ENCODE measurements at regions not wholly inside any gene's neighbourhood (a gene's known extent, or its start where the extent isn't known, plus 50 kb on each side); places are given as distances from the start of the nearest gene placed in this dataset.
"Not testable (repeated sequence)": the region's sequence is repeated elsewhere in the genome, so short reads cannot be mapped to it uniquely, and the experiment has no call there.

DNA sequence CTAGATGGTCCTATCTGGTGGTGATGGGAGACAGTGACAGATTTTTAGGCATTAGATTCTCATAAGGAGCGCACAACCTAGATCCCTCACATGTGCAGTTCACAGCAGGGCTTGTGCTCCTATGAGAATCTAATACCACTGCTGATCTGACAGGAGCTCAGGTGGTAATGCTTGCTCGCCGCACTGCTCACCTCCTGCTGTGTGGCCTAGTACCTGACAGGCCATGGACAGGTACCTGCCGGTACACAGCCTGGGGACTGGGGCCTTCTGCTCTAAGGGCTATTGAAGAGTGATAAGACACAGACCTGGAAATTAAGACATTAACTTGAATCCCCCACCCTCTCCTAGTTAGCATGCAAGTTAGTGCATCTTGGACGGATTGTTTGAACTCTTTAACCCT lies 64.4 kb downstream of the KLRB1 start:
- H3K4me1 ChIP-seq; H3K9me3 ChIP-seq; H3K4me3 ChIP-seq; H3K27ac ChIP-seq; intact Hi-C loops (cut with DNase I; ENCODE audit: low total_unique reads); H3K27me3 ChIP-seq; H3K36me3 ChIP-seq; DNase-seq (ENCODE audit: low spot score in 2 of 2): not testable (repeated sequence)

DNA sequence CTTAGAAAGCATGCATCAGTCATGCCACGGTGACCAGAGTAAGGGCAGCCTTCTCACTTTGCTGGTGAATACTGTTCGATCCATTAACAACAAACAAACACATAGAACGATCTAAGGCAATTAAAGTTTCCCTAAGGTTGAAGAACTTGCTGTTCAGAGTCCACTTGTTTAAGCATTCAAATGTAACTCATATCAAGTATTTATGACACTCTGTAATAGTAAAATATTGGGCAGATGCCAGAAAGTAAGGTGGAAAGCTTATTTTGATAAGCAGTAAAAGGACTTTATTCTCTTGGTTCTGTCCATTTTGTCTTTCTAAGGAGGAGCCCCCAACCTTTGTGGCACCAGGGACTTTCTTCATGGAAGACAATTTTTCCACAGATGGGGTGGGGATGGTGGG lies 64.9 kb downstream of the KLRB1 start:
- H3K4me1 ChIP-seq; H3K27ac ChIP-seq; H3K9me3 ChIP-seq; DNase-seq (ENCODE audit: low spot score in 2 of 2); H3K36me3 ChIP-seq; intact Hi-C loops (cut with DNase I; ENCODE audit: low total_unique reads); H3K4me3 ChIP-seq; H3K27me3 ChIP-seq: not testable (repeated sequence)

DNA sequence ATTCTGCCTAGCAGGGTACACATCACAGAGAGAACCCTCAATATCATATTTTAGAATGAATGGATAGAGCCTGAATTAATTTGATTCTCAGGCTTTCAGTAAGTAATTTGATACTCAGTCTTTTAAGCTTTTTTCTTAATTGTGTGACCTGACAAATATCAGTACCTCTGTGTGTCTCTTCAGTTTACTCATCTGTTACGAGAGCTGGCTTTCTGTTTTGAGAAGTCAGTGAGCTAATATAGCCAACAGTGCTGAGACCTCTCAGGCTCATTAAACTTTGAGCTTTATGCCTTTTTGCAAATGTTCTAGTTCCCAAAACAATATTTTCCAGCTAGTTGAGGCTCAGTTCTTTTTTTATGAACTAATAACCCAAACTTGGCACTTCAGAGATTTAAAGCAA lies 91.8 kb downstream of the KLRB1 start:
- intact Hi-C loops (cut with DNase I; ENCODE audit: low total_unique reads); H3K9me3 ChIP-seq; H3K4me3 ChIP-seq; H3K27me3 ChIP-seq; DNase-seq (ENCODE audit: low spot score in 2 of 2); H3K36me3 ChIP-seq; H3K27ac ChIP-seq; H3K4me1 ChIP-seq: not testable (repeated sequence)

DNA sequence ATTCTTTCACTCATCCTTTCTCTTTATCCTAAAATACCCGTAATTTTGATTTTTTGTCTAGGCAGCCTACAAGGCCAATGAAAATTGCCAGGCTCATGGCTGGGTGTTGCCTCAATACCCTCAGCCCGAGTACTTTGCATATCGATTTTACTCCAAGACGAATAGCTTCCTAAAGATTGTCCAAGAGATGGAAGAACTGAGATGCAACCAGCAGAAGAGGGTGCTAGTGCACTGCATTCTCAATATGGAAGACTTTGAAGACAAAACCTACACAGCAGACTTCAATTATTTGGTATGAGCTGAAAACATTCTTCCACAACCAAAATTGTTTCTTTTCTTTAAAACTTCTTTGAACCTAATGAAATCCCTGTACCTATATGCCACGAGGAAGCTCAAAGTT lies 95.0 kb downstream of the KLRB1 start:
- H3K9me3 ChIP-seq; H3K27me3 ChIP-seq; intact Hi-C loops (cut with DNase I; ENCODE audit: low total_unique reads); H3K4me3 ChIP-seq; H3K36me3 ChIP-seq; H3K27ac ChIP-seq; DNase-seq (ENCODE audit: low spot score in 2 of 2); H3K4me1 ChIP-seq: not testable (repeated sequence)

DNA sequence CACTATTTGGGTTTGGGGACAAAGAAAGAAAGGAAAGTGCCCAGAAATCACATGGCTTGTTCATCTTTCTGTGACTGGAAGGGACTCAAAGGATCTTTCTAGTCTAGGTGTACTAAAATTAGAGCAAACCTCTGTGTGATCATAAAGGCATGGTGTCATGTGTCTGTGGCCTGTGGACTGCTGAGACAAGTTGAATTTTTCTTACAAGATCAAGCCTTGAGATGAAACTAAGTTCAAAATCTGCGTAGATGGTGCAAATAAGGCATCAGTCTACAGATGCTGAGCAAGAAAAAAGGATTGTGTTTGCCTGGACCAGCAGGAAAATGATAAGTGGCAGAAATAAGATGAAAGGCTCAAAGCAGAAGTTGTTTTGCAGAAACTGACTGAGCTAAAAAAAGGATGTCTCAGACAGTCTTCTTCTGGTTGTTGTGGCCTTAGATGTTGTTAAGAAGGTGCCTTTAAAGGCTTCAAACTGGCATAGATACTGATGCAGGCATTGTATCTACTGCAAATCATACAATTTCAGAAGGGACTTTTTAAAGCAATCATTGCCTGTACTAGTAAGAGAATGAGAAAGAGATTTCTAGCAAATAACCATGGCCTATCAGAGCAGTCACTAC lies 97.2 kb downstream of the KLRB1 start:
- H3K36me3 ChIP-seq; H3K4me3 ChIP-seq; intact Hi-C loops (cut with DNase I; ENCODE audit: low total_unique reads); H3K27me3 ChIP-seq; DNase-seq (ENCODE audit: low spot score in 2 of 2); H3K9me3 ChIP-seq; H3K4me1 ChIP-seq: not testable (repeated sequence)
- H3K27ac ChIP-seq: peak overlapping the region in 1 of 2 donors; percentile 27

DNA sequence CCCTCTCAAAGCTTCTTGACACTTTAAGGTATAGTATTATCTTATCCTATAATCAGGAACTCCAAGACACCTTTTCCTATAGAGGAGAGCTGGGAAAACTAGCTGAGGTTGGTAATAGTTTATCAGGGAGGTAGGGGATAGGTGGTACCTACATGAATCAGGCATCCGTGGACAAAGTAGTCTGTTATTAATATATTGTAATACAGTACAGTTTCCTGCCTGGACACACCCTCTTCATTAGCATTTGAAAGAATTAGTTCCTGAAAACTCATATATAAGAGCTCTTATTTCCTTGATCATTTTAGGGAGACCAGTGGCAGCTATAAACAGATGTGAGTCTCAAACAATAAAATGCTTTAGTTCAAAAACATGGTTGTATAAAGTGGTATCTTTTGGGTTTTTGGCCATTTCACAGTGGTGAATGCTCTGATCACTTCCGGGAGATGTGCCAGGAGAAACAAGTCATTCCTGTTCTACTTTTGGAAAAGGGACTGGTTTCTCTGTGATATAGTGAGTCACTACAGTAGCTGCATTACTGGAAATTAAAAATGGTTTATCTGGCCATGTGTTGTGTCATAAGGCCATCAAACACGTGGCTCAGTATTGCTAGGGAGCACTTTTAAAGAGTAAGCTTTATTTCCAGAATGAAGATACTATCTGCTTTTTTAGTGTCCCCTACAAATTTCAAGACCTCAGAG lies 98.1 kb downstream of the KLRB1 start:
- TF ChIP-seq POLR2AphosphoS5 (IDR thresholded peaks at IDR 0.05) (peak in 1 of 3 donors; percentile 31), POLR2A (IDR thresholded peaks at IDR 0.05) (no peak)
- TF ChIP-seq, protein P1, sequence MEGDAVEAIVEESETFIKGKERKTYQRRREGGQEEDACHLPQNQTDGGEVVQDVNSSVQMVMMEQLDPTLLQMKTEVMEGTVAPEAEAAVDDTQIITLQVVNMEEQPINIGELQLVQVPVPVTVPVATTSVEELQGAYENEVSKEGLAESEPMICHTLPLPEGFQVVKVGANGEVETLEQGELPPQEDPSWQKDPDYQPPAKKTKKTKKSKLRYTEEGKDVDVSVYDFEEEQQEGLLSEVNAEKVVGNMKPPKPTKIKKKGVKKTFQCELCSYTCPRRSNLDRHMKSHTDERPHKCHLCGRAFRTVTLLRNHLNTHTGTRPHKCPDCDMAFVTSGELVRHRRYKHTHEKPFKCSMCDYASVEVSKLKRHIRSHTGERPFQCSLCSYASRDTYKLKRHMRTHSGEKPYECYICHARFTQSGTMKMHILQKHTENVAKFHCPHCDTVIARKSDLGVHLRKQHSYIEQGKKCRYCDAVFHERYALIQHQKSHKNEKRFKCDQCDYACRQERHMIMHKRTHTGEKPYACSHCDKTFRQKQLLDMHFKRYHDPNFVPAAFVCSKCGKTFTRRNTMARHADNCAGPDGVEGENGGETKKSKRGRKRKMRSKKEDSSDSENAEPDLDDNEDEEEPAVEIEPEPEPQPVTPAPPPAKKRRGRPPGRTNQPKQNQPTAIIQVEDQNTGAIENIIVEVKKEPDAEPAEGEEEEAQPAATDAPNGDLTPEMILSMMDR (IDR thresholded peaks at IDR 0.05): no peak
- DNase-seq (ENCODE audit: low spot score in 2 of 2): peak in 1 of 2 donors; percentile 19
- Histone ChIP-seq H3K36me3 (no peaks in the 10 kb centered on the region), H3K9me3 (no peaks in the 10 kb centered on the region), H3K4me3 (no peak overlapping the region), H3K27me3 (no peaks in the 10 kb centered on the region), H3K27ac (peak overlapping the region in 1 of 2 donors; percentile 27), H3K4me1 (no peaks in the 10 kb centered on the region)
- intact Hi-C loops (cut with DNase I; ENCODE audit: low total_unique reads): no loop called here

DNA sequence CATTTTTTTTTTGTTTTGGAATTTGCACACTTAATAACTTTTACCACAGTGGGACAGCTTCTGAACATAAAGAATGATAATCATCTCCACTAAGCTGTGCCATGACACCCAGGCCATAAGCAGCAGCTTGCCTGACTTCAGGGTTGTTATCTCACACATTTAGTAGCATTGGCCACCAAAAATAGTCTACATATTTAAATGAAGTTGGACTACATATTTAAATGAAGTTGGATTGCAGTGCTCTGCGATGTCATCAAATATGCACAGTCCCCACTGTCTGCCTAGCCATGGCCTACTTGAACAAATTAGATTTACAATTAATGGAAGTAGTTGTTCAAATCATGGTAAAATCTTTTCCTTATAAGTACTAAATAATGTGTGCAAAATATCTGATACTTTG lies 101.0 kb downstream of the KLRB1 start:
- intact Hi-C loops (cut with DNase I; ENCODE audit: low total_unique reads): no loop called here

DNA sequence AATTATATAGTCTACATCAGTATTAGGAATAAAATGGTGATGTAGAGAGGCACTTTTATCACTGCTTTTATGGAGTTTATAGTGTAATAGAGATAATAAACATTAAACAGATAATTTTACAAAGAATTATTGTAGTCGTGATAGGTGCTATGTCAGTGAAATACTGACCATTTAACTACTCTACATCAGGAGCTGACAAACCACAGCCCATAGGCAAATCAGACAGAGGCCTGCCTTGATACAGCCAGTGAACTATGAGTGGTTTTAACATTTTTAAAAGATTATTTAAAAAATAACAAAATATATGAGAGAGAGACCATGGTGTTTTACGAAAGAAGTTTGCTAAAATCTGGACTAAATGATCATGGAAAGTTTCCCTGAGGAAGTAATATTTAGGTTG lies 104.3 kb downstream of the KLRB1 start:
- H3K36me3 ChIP-seq; H3K4me1 ChIP-seq; H3K4me3 ChIP-seq; H3K27ac ChIP-seq; intact Hi-C loops (cut with DNase I; ENCODE audit: low total_unique reads); DNase-seq (ENCODE audit: low spot score in 2 of 2); H3K27me3 ChIP-seq; H3K9me3 ChIP-seq: not testable (repeated sequence)

More for the DNA sequence above, 101.0 kb downstream of the KLRB1 start:
- Histone ChIP-seq H3K36me3 (no peaks in the 10 kb centered on the region), H3K9me3 (no peaks in the 10 kb centered on the region), H3K27me3 (no peaks in the 10 kb centered on the region), H3K4me1 (no peaks in the 10 kb centered on the region), H3K4me3 (no peak overlapping the region), H3K27ac (no peak overlapping the region)
- no peak for DNase-seq (ENCODE audit: low spot score in 2 of 2)
- TF ChIP-seq POLR2A (IDR thresholded peaks at IDR 0.05) (no peak), POLR2AphosphoS5 (IDR thresholded peaks at IDR 0.05) (no peak)
- TF ChIP-seq, protein P1 (IDR thresholded peaks at IDR 0.05): no peak

DNA sequence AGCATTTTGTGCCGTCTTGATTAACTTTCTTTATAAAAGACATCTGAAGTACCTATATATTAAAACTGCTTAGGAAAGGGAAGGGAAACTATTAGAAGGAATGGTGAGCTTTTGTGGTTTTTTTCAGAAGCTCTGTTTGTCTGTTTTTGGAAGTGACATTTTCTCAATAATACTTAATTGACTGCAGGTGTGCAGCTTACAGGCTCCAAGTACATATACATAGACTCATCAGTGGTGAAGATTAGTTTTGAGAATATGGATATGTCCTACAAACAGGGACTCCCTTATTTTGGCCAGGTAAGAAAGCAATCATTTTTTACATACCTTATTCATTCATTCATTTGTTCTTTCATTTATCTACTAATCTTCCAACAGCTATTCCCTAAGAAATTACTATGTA lies 104.9 kb downstream of the KLRB1 start:
- H3K27me3 ChIP-seq; H3K4me3 ChIP-seq; DNase-seq (ENCODE audit: low spot score in 2 of 2); H3K27ac ChIP-seq; H3K36me3 ChIP-seq; H3K9me3 ChIP-seq; H3K4me1 ChIP-seq; intact Hi-C loops (cut with DNase I; ENCODE audit: low total_unique reads): not testable (repeated sequence)

DNA sequence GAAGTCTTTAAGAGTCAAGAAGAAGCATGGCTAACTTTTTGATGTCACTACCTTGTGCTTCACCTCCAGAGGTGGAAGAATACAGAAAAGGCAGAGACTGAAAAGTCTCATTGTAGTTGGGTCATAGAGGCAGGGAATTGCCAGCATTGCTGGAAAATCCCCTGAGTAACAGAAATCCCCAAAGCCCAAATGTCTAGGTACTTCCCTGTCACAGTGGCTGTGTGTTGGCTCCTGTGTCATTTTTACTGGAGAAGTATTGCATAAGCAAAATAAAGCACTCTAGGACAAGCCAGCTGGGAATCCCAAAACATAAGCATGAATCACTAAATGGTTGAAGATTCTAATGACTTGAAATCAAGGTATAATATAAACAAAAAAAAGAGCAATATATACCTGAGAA lies 114.4 kb downstream of the KLRB1 start:
- DNase-seq (ENCODE audit: low spot score in 2 of 2); H3K4me1 ChIP-seq; H3K4me3 ChIP-seq; H3K27ac ChIP-seq; H3K9me3 ChIP-seq; H3K36me3 ChIP-seq; H3K27me3 ChIP-seq; intact Hi-C loops (cut with DNase I; ENCODE audit: low total_unique reads): not testable (repeated sequence)

DNA sequence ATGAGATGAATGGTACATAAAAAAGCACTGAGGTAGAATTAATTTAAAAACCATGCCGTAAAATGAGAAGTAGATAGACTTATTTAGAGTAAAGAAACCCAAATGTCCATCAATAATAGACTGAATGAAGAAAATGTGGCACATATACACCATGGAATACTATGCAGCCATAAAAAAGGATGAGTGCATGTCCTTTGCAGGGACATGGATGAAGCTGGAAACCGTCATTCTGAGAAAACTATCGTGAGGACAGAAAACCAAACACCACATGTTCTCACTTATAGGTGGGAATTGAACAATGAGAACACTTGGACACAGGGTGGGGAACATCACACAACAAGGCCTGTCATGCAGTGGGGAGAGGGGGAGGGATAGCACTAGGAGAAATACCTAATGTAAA lies 126.4 kb downstream of the KLRB1 start:
- H3K27me3 ChIP-seq; H3K27ac ChIP-seq; H3K9me3 ChIP-seq; H3K4me3 ChIP-seq; DNase-seq (ENCODE audit: low spot score in 2 of 2); H3K36me3 ChIP-seq; H3K4me1 ChIP-seq; intact Hi-C loops (cut with DNase I; ENCODE audit: low total_unique reads): not testable (repeated sequence)
